Activated CD8-positive, alpha-beta memory T cell treated with anti-CD3 and anti-CD28 coated beads, Interleukin-2, amount 50 U/mL, for 24 hours (primary cell): ENCODE measurements at regions not wholly inside any gene's neighbourhood (a gene's known extent, or its start where the extent isn't known, plus 50 kb on each side); places are given as distances from the start of the nearest gene placed in this dataset.

Source experiments
- DNase-seq: peaks from one replicate; pipeline ENCODE4 v3.0.0-alpha.2; 2020; ENCODE audit errors: extremely low read depth

DNA sequence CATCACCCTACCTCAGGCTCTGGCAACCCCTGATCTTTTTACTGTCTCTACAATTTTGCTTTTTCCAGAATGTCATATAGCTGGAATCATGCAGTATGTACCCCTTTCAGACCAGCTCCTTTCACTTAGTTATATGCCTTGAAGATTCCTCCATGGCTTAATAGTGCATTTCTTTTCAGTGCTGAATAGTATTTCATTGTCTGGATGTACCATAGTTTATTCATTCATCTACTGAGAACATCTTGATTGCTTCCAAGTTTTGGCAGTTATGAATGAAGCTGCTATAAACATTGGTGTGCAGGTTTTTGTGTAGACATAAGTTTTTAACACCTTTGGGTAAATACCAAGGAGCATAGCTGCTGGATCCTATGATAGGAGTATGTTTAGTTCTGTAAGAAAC is 50.8 kb upstream of the ANP32A start:
- DNase-seq = no peak

DNA sequence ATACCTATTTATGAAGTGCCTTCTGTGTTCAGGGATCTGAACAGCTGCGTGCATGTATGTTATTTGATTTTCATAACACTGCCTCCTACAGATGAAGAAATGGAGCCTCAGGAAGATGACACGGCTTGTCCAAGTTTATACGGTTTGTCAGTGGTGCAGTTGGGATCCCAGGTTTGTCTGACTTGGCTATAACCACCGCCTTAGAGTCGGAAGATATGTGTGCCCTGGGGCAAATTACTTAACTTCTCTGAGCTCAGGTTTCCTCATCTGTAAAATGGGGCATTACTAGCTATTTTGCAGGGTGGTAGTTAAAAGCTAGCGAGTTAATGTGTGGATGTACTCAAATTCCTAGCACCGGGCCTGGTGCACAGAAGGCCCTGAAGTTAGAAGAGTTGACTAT is 54.1 kb upstream of the ANP32A start:
- no peak for DNase-seq

DNA sequence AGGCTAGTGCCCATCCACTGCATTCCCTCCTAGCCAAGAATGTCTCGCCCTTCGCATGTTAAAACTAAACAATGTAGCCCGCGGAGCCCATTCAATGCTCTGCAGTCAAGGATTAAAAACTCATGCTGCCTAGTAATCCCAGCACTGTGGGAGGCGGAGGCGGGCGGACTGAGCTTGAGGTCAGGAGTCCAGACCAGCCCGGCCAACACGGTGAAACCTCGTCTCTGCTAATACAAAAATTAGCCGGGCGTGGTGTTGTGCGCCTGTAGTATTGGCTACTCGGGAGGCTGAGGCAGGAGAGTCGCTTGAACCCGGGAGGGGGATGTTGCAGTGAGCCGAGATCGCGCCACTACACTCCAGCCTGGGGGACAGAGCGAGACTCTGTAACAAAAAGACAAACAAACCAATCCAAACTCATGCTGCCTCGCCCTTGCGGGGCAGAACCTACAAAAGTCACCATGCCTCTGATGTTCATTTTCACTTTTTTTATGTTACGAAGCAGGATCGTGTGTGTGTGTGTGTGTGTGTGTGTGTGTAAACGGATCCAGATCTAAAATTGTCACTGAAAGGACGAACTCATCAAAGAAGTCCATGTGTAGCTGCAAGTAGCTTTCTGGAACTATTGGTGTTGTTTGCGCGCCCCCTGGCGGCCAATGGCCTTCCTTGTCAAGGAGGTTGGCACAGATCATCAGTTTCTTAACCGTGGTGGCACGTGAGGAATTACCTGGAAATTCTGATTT is 54.8 kb upstream of the SPESP1 start:
- peak; percentile 77 for DNase-seq

DNA sequence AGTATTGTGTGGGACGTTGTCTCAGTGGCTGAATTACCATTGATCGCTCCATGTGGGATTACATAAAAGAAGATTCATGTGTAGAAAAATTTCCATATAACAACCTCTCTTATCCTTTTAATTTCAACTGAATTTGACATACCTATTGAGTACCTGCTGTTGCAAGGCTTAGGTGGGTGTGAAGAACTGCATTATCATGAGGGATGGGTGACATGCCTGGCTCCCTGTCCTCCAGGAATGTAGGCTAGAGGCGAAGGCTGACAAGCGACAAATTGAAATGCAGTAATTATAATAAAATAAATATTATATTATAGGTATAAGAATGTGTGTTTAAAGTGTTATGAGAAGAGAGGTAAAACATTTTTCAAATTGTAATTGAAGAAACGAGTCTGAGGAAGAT is 52.7 kb upstream of the SPESP1 start:
- DNase-seq = no peak

DNA sequence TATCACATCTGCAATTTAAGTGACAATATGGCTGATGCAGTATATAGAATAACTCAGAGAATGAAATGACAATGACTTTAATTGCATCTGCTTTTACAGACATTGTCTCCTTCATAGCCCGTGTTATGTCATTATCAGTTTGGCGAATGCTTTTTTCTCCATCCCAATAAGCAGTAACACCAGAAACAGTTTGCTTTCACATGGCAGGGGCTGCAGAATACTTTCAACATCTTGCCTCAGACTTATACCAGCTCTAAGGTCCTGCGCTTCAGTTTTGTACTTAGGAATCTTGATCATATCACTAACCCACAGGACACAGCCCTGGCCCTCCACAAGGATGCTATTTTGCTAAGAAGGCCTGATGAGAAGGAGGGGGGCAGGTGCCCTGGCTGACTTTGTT is 49.9 kb upstream of the SPESP1 start:
- DNase-seq = no peak
